Kidney (tissue), 13 donors: ENCODE measurements at regions not wholly inside any gene's neighbourhood (a gene's known extent, or its start where the extent isn't known, plus 50 kb on each side); places are given as distances from the start of the nearest gene placed in this dataset.

Experiments
- DNase-seq, 5 donors: peaks; one replicate each; pipeline ENCODE4 v3.0.0-alpha.2; 2013 to 2020
- FAIRE-seq: peaks from 2 replicates; lab custom pipeline; 2012; peaks lifted over from hg19 to GRCh38; lab: Jason Lieb, UNC
- H3K27ac ChIP-seq, 2 donors: one replicate each; pipeline ENCODE4 v1.7.0; 2013; ENCODE audit warnings: low read depth in 2 of 2, low read length in 2 of 2, inconsistent platforms in 1 of 2
- H3K27me3 ChIP-seq: one replicate; pipeline ENCODE4 v1.7.1; 2013; ENCODE audit warnings: low read length, inconsistent platforms; ENCODE audit not compliant: control insufficient read depth, insufficient read depth
- H3K36me3 ChIP-seq, 3 donors: one replicate each; pipeline versions ENCODE4 v1.7.0 to v1.7.1; 2013; ENCODE audit warnings: low read length in 3 of 3, control low read depth in 1 of 3, inconsistent platforms in 1 of 3; ENCODE audit not compliant: insufficient read depth in 3 of 3, control insufficient read depth in 2 of 3
- H3K4me1 ChIP-seq, 3 donors: one replicate each; pipeline versions ENCODE4 v1.7.0 to v1.7.1; 2013; ENCODE audit warnings: low read length in 3 of 3, inconsistent platforms in 1 of 3, low read depth in 1 of 3; ENCODE audit not compliant: control insufficient read depth in 2 of 3, insufficient read depth in 2 of 3
- H3K4me3 ChIP-seq, 3 donors: one replicate each; pipeline versions ENCODE4 v1.7.0 to v1.8.1; 2013; ENCODE audit warnings: low read length in 3 of 3, control low read depth in 1 of 3, inconsistent platforms in 1 of 3
- H3K9ac ChIP-seq, 3 donors: one replicate each; pipeline versions ENCODE4 v1.7.0 to v1.7.1; 2013; ENCODE audit warnings: low read length in 3 of 3, control low read depth in 1 of 3, inconsistent platforms in 1 of 3
- H3K9me3 ChIP-seq, 3 donors: one replicate each; pipeline versions ENCODE4 v1.7.0 to v1.7.1; 2013; ENCODE audit warnings: low read length in 3 of 3, control low read depth in 1 of 3, inconsistent platforms in 1 of 3; ENCODE audit not compliant: control insufficient read depth in 2 of 3, insufficient read depth in 1 of 3
- CTCF ChIP-seq: IDR thresholded peaks from 3 replicates; pipeline ENCODE4 v1.5.1; 2012; ENCODE audit warnings: mild to moderate bottlenecking, moderate library complexity, borderline replicate concordance; ENCODE audit not compliant: insufficient read depth; ENCODE audit errors: extremely low read depth
- intact Hi-C: fragments of 100-400 bp; cut with DNase I; formaldehyde crosslinking; loops from one replicate; pipeline ENCODE4 v1.11.1; 2022
- donor health status: control.
- donor health status: control.
- donor health status: control.
- donor health status: control.
- donor health status: control.
- donor health status: DM: yes; HTN: yes; CAD: no.
- donor health status: Normal renal cell carcinoma (clear cell type).

GRCh38 chr1:73331726-73332125 lies 866.2 kb downstream of the LRRIQ3 start:
- Histone ChIP-seq H3K36me3 (no peaks in the 10 kb centered on the region), H3K4me1 (no peaks in the 10 kb centered on the region)
- no peak for FAIRE-seq

GRCh38 chr1:73327998-73328397 lies 870.0 kb downstream of the LRRIQ3 start:
- Histone ChIP-seq H3K36me3 (no peaks in the 10 kb centered on the region), H3K9me3 (peaks cover 0 to 8% (median 3%) of the 10 kb centered on the region in 3 donors), H3K27ac (no peak overlapping the region), H3K27me3 (no peaks in the 10 kb centered on the region), H3K4me1 (no peaks in the 10 kb centered on the region), H3K4me3 (no peak overlapping the region), H3K9ac (no peak overlapping the region)
- FAIRE-seq (no peak), DNase-seq (no peak)
- intact Hi-C loops, result no loop called here
- TF ChIP-seq CTCF, result no peak

More at GRCh38 chr1:73331726-73332125, 866.2 kb downstream of the LRRIQ3 start:
- H3K9ac ChIP-seq, result no peak overlapping the region
- intact Hi-C loops, result no loop called here
- H3K27ac ChIP-seq, result no peak overlapping the region
- no peaks in the 10 kb centered on the region for H3K27me3 ChIP-seq
- H3K9me3 ChIP-seq, result peaks cover 0 to 4% (median 3%) of the 10 kb centered on the region in 3 donors
- TF ChIP-seq CTCF, result no peak
- no peak overlapping the region for H3K4me3 ChIP-seq
- no peak for DNase-seq

GRCh38 chr1:73327180-73327793 lies 870.7 kb downstream of the LRRIQ3 start:
- H3K27me3 ChIP-seq, result no peaks in the 10 kb centered on the region
- H3K9ac ChIP-seq, result no peak overlapping the region
- H3K9me3 ChIP-seq, result peaks cover 0 to 8% (median 3%) of the 10 kb centered on the region in 3 donors
- H3K27ac ChIP-seq, result no peak overlapping the region
- H3K4me3 ChIP-seq, result no peak overlapping the region
- no peak for TF ChIP-seq CTCF
- H3K4me1 ChIP-seq, result no peaks in the 10 kb centered on the region
- H3K36me3 ChIP-seq, result no peaks in the 10 kb centered on the region
- no peak for FAIRE-seq
- intact Hi-C loops, result no loop called here
- no peak for DNase-seq

GRCh38 chr1:73326663-73327062 lies 871.3 kb downstream of the LRRIQ3 start:
- Histone ChIP-seq H3K27ac (no peak overlapping the region), H3K36me3 (no peaks in the 10 kb centered on the region), H3K27me3 (no peaks in the 10 kb centered on the region), H3K9ac (no peak overlapping the region), H3K4me3 (no peak overlapping the region), H3K4me1 (no peaks in the 10 kb centered on the region), H3K9me3 (peaks cover 0 to 8% (median 0%) of the 10 kb centered on the region in 3 donors)
- DNase-seq, result no peak
- FAIRE-seq, result no peak
- intact Hi-C loops, result no loop called here
- TF ChIP-seq CTCF, result no peak
